Hepatocyte (in vitro differentiated cells): ENCODE measurements at regions not wholly inside any gene's neighbourhood (a gene's known extent, or its start where the extent isn't known, plus 50 kb on each side); places are given as distances from the start of the nearest gene placed in this dataset.

Experiments
- CTCF ChIP-seq: fragments of 200-600 bp; sonication (generic); IDR thresholded peaks from 2 replicates; pipeline ENCODE4 v1.5.1; 2016; ENCODE audit warnings: antibody characterized with exemption, mild to moderate bottlenecking; ENCODE audit not compliant: poor library complexity
- EZH2 ChIP-seq: fragments of 200-600 bp; sonication (generic); IDR thresholded peaks from 2 replicates; pipeline ENCODE4 v1.6.1; 2016; ENCODE audit warnings: antibody characterized with exemption, mild to moderate bottlenecking, borderline replicate concordance
- EZH2phosphoT487 ChIP-seq: fragments of 200-600 bp; sonication (generic); IDR thresholded peaks from one replicate; pipeline ENCODE4 v1.6.1; 2018; ENCODE audit warnings: antibody characterized with exemption, mild to moderate bottlenecking, low read depth, moderate library complexity; ENCODE audit not compliant: unreplicated experiment, severe bottlenecking

- TF ChIP-seq CTCF (no peak), EZH2 (no peak), EZH2phosphoT487 (no peak)
These were observed 105.6 kb downstream of the TMEM121 start for GRCh38 chr14:105632010-105632409.
